Dedifferentiated amniotic fluid mesenchymal stem cell (primary cell): ENCODE measurements at regions not wholly inside any gene's neighbourhood (a gene's known extent, or its start where the extent isn't known, plus 50 kb on each side); places are given as distances from the start of the nearest gene placed in this dataset.
"Not testable (repeated sequence)": the region's sequence is repeated elsewhere in the genome, so short reads cannot be mapped to it uniquely, and the experiment has no call there.

Experiments used
- DNase-seq: peaks from one replicate; pipeline ENCODE4 v3.0.0-alpha.2; 2016; ENCODE audit errors: extremely low spot score

DNA sequence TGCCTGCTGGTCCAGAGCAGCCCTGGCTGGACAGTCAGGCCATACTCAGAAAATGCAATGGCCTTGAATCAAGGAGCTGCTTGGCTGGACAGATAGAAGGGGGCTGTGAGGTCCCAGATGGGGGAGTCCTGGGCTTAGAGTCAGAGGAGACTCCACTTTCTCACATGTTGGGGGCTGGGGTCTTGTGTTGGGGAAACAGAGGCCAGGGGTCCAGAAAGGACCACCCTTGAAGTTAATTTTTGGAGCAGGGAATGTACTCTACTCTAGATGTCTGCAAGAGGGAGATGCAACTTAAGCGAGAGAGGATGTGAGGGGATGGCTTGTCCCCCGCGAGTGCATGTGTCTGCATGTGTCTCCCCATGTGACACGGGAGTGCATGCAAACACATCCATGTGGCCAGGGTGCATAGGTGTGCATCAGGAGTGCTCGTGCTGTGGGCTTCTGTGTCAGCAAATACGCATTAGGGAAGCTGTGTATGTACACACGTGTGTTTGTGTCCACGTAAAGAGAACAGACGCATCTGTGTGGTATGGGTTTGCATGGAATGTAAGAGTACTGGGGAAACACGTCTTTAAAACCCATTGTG is 303.2 kb downstream of the MYCN start:
- DNase-seq, result no peak

GRCh38 chr2:16242906-16243305 is 302.6 kb downstream of the MYCN start:
- no peak for DNase-seq

GRCh38 chr2:16241166-16242160 is 301.1 kb downstream of the MYCN start:
- DNase-seq, result no peak

DNA sequence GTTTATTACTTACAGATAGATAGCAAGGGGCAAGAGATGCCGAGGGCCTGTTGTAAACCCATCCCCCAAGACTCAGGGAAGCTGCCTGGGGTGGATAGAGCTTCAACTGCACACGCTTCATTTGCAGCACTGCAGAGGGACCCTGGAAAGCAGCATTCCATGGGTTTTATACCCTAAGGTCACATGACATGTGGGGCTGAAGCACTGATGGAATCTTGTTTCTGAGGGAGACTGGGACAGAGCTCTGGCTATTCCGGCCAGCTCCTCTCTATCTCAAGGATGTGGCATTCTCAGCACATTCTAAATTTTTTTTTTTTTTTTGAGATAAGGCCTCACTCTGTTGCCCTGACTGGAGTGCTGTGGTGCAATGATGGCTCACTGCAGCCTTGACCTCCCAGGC is 300.1 kb downstream of the MYCN start:
- no peak for DNase-seq

GRCh38 chr2:16239296-16239850 is 299.0 kb downstream of the MYCN start:
- no peak for DNase-seq

DNA sequence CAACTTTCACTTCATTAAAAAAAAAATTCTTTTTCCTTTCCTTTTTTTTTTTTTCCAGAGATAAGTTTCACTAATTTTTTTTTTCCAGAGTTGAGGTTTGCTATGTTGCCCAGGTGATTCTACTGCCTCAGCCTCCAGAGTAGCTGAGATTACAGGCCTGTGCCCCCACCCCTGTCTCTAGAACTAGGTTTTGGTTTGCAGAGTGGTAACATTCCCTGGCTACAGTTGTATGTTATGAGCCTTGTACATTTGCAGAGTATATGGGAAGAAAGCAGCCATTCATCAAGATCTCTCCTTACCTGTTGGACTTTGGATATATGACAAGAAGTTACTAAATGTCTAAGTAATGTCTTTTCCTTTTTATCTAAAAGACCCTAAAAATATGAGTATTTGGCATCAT is 298.4 kb downstream of the MYCN start:
- no peak for DNase-seq

- no peak for DNase-seq
These were observed 297.8 kb downstream of the MYCN start for GRCh38 chr2:16238001-16238761.

DNA sequence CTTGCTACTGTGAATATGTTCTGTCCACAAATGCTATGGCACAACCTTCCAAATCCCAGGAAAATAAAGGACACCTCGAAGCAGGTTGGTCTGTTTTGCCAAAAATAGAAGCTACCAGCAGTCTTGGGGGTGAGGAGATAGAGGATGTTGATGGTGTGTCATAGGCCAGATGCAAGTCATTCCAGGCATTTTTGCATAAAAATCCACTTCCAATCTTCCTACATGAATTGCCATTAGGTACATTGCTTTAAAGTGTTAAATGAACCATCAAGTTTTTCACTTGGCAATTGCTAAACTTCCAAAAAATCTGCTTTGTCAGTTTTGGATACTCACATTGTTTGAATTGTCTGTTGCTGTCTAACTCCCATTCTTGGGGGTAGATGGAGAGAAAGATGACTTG is 295.4 kb downstream of the MYCN start:
- no peak for DNase-seq

DNA sequence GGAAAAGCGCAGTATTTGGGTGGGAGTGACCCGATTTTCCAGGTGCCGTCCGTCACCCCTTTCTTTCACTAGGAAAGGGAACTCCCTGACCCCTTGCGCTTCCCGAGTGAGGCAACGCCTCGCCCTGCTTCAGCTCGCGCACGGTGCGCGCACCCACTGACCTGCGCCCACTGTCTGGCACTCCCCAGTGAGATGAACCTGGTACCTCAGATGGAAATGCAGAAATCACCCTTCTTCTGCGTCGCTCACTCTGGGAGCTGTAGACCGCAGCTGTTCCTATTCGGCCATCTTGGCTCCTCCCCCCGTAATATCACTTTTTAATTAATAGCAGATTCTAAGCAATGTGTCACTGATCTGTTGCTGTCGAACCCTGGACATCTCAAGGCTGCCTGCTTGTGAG is 294.9 kb downstream of the MYCN start:
- not testable (repeated sequence) for DNase-seq

GRCh38 chr2:16228951-16229350 is 288.6 kb downstream of the MYCN start:
- no peak for DNase-seq

DNA sequence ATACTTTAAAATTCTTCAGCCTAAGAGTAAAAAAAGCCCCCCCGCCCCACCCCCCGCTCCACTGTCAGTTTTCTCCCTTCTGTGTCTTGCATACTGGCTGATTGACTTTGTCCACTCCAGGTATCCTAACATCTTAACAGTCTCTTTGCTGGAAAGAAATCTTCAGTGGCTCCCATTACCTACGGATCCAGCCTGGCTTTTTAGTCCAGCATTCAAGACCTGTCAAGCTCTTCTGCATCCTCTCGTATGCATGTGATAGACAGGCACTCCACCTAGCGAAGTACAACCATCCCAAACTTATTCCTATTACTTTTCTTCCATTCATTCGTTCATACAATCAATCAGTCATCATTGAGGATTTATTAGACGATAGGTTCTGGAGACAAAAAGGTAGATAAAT is 288.1 kb downstream of the MYCN start:
- no peak for DNase-seq

GRCh38 chr2:16227811-16228462 is 287.6 kb downstream of the MYCN start:
- DNase-seq, result no peak

- no peak for DNase-seq
These were observed 286.8 kb downstream of the MYCN start for GRCh38 chr2:16226943-16227664.

GRCh38 chr2:16226381-16226780 is 286.0 kb downstream of the MYCN start:
- DNase-seq, result no peak

DNA sequence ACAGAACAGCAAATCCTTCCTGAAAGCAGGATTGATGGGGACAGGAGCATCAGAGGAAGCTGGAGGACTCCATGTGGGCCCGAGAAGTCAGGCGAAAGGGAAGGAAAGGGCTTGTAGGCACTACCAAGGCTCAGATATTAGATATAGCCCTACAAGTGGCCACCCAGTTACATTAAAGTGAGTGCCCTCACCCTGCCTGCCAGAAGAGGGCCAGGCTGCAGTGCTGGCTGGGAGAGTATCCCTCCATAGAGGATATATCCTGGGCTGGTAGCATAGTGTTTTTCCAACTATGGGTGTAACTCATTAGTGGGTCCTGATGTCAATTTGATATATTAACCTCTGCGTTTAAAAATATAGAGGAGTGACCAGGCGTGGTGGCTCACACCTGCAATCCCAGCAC is 285.2 kb downstream of the MYCN start:
- DNase-seq, result no peak

DNA sequence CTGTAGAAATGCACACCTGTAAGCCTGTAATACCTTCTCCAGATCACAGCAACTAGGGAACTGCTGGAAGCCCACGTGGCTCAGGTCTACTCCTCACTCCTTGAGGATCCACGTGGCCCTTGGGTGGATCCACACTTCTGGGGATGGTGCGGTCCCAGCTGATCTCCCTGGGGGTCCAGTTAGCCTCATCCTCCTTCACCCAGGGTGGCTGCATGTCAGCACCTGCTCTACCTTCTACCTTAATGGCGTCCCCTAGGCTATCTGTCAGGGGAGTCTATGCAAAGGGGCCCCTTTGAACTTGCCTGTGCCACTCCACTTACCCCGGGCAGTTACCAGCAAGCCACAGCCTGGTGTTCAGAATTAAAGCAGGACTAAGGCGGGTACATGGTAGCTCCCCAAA is 284.7 kb downstream of the MYCN start:
- DNase-seq, result no peak

DNA sequence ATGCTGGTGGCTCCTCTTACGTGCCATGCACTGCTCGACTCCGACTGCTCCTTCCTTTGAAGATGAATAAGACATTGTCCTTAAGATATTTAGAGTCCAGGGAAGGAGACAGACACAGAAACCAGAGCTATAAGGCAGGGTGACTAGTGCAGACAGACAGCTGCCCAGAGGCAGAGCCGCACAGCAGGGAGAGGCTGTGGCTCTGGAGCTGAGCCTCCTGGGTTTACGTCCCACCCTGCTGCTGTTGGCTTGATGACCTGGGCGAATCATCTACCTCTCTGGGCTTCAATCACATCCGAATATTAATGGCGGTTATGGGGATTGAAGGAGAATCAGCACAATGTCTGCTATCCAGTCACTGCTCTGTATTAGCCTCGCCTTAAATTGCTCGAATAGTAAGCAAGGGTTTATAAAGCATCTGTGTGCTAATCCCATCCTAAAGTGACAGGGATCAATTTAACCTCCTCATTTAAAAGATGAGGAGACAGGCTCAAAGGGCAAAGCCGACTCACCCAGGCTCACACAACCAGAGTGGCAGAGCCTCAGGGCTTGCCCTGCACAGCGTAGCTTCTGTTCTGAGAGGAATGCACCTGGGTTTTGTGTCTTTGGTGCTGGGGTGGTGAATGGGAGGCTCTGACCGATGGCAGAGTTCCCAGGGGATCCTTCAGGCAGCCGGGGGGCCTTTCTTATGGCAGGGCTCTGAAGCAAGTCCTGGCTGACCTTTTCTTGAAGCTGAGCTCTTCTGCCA is 284.1 kb downstream of the MYCN start:
- no peak for DNase-seq

GRCh38 chr2:16223841-16224177 is 283.5 kb downstream of the MYCN start:
- DNase-seq, result no peak

- DNase-seq, result no peak
These were observed 283.0 kb downstream of the MYCN start for GRCh38 chr2:16223161-16223840.

GRCh38 chr2:16222326-16222725 is 282.0 kb downstream of the MYCN start:
- DNase-seq, result no peak
